SHP77 treated with DMSO at 0.1 percent for 48 hours (cell line): ENCODE measurements at regions not wholly inside any gene's neighbourhood (a gene's known extent, or its start where the extent isn't known, plus 50 kb on each side); places are given as distances from the start of the nearest gene placed in this dataset.

ENCODE experiments used
- DNase-seq: peaks from one replicate; lab custom pipeline; 2025; lab: John Stamatoyannopoulos, UW

DNA sequence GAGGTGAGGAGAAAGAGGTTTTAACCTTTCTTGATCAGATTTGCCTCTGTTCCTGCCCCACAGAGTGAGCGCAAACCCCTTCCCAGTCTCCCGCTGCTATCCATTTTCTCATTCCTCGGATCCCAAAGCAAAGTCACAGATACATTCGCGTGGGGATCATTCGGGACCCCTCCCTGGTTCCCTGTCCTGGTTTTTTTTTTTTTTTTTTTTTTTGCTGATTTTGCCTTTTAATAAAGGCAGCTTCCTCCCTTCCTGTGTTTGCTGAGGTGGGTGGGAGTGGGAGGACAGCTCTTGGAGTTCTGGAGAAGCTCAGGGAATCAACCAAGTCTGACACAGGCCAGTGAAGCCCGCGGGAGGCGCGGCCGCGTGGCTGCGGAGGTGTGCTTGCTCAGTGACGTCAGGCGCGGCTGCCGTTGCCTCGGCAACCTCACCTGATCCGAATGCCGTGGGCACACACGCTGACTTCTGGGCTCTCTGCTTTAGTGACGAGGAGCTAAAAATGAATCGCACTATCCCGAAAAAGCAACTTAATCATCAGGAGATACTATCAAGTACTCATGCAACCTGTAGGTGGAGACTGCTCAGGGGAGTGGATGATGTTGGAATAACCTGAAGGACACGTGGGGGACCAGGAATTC lies 106.4 kb downstream of the TBX19 start:
- DNase-seq: peak; percentile 49

DNA sequence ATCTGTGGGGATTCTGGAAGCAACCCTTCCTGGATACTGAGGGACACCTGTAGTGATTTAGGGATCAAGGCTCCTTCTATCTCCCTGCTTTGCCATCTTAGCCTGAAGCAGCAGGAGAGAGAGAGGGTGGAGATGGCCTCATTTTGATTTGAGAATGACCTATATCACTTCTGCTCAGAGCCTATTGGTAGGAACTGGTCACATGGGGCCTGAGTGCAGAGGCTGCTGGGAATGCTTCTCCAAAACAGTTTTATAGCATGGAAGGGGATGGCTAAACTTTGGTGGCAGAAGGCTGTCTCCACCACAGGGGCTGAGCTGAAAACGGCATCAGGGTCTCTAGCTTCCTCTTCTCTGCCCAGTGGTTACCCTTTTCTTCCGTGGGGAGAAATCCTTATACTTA lies 105.8 kb downstream of the TBX19 start:
- no peak for DNase-seq

DNA sequence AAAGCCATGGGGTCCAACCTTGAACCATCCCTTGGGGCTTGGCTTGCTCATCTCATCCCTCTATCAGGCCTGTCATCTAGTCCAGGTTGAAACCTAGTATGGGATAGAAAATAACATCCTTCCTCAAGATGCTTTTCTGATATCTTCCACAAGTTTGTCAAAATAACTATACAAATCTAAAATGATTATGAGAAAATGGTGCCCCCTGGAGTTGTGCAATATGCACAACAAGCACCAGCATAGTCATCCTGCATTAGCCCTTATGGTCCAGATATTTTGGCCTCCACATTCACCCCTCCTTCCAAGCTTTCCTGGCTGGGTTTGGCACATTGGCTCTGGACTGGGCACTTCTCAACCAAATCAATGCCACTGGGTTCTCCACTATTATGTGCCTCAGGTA lies 101.2 kb downstream of the TBX19 start:
- no peak for DNase-seq

DNA sequence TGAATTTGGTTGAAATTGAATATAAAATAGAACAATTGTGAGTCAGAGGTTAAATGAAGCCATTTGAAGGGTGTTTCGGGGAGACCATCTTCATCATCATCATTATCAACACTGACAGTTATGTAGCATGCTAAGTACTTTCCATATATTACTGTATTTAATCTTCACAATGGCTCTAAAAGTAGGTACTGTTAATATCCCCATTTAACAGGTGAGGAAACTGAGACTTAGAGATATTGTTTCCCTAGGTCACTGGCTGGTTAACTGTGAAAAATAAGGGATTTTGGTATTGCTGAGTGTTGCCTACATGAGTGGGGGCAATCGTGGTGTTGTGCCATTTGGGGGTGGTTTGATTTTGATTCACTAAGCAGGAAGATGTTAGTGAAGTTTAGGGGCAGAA lies 100.3 kb downstream of the TBX19 start:
- no peak for DNase-seq

DNA sequence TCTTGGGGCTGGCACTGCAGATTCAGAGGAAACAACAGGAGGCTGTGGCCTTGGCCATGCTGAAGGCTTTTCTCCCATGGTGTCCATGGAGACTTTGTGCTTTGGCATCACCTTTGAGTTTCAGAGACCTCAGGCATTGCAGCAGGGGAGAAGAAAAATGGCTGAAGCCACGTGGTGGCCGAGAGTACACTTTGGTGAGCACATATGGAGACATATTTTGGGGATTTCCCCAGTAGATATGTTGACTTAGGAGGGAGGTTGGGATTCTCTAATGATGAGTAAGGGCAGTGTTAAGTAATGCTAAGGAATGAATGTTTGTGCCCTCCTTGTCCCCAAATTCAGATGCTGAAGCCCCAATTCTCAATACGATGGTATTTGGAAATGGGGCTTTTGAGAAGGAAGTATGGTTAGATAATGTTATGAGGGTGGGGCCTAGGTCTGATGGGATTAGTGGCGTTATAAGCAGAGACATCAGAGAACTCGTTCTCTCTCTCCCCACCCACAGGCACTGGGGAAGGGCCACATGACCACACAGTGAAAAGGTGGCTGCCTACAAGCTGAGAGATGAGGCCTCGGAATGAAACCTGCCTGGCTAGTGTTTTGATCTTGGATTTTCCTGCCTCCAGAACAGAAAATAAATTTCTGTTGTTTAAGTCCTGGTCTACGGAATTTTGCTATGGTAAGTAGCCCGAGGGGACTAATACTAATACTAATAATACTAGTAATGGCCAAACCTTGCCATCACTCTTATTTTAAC lies 98.6 kb downstream of the TBX19 start:
- no peak for DNase-seq

DNA sequence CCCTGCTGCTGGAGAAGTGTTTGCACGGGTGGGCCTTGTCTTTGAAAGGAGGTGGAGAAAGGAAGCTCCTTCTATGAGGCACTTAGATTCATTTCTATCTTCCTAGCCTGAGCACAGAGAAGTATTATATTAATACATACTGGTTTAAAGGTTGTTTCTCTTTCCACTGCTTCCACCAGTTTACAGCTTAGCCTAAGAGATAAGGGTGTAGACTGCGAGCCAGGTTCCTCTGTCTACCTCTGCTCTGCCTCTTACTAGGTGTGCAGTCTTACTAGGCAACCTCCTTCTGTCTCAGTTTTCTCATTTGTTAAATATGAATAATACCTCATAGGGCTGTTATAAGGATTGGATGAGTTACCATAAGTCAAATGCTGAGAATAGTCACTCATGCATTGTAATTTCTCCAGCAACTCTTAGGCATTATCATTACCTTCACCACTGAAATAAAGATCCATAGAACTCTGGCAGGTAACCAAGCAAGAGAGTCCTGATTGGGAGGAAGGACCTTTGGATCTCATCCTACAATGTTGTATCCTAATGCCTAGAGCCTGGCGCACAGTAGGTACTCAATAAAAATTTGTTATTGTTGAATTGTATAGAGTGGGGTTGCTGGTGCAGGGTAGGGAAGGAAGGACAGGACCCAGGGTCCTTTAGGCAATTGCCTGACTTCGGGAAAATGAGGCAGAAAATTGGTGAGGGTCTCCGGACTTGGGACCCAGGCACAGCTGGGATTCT lies 95.1 kb downstream of the TBX19 start:
- DNase-seq: no peak

DNA sequence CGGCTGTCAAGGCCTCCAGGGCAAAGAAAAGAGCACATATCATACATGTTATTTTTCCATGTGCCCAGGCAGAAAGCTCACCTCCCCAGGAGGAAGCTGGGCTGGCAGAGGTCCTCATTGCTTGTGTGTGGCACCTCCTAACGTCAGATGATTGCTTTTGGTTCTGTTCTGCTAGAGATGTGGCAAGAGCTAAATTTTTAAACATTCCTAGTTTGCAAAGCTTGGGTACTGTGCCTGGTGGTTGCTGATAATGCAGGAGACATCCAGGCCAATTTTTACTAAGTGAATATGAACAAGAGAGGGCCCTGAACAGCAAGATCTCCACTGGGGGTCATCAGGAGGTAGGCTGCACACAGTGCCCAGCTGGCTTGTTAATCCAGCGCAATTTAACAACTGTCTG lies 93.9 kb downstream of the TBX19 start:
- DNase-seq: no peak

DNA sequence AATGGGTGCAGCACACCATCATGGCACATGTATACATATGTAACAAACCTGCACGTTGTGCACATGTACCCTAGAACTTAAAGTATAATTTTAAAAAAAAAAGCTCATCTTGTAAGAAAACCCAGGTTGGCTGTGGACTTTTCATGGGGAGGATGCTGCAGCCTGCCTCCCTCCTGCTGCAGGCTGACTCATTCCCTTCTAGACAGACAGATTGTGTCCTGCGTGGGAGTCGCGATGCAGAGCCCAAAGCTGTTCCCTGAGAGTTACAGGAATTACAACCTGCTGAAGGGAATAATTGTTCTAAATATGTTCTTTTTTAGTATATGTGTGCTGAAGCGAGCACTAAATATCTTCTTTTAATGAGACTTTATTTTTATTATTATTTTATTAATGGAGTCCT lies 93.2 kb downstream of the TBX19 start:
- no peak for DNase-seq

DNA sequence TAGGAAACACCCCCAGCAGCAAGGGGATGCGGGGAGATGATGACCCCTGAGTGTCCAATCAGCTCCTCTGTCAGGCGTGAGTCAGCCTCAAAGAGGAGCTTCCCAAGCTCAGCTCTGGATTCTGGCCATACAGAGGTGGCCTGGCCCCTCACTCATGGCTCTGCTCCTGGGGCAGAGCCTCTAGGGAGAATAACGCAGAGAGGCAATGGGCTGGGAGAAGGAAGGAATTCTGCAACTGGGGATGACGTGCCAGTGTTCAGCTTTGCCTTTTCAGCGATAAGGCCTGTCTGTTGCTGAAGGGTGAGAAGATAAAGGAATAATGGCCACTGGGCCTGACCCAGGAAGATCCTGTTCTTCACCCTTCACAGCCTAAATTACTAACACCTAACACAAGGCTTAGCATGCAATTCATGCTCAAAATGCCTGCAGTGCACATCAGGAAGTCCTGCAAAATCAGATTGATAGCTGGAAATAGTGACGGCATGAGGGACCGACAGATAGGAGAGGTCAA lies 92.2 kb downstream of the TBX19 start:
- DNase-seq: no peak

DNA sequence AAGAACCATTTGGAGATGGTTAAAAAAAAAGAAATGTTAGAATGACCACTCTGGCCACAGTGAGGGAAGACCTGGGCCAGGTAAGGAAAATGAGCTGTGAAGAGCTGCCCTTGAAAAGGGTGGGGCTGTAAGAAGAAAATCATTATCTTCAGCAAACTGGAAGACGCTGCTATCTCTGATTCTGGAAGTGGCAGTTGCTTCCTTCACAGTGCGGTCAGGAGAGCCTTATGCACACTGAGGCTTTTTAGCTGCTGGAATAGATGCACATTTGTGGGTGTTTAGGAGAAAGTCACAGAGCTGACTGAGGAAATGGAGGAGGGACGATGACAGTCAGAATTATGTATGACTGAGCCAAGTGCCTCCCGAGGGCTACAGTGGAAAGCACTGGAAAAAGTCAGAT lies 91.6 kb downstream of the TBX19 start:
- no peak for DNase-seq

DNA sequence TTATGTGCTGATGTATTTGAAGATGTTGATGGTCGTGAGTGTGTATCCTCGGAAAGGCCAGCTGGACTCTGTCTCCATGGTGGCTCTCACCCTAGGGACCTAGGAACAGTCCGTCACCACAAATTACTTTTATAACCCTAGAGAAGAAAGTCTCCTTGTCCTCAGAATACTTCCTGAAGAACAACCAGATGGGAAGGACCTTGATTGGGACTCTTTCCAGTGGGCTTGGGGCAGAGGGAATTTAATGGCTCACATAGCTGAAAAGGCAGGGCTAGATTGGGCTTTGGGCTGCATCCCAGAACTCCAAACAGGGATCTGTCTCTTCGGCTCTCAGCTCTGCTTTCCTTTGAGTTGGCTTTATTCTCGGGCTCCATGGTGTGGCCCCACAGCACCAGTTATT lies 90.8 kb downstream of the TBX19 start:
- DNase-seq: no peak

DNA sequence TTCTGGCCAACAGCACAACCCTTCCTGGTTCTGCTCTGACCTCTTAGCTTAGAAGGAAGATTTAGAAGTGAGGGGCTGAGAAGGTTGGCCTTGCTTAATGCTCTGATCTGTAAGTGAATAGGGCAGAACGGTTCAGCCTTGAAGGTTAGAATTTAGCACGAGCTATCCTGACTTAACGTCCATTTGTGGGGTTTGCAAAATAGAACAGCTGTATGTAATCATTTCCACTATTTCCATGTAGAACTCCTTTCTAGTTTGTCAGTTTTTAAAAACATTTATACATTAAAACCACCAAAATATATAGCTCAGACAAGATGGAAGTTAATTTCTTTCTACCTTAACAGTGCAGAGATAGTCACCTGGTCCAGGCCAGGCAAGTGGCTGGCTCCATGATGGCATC lies 89.9 kb downstream of the TBX19 start:
- no peak for DNase-seq

DNA sequence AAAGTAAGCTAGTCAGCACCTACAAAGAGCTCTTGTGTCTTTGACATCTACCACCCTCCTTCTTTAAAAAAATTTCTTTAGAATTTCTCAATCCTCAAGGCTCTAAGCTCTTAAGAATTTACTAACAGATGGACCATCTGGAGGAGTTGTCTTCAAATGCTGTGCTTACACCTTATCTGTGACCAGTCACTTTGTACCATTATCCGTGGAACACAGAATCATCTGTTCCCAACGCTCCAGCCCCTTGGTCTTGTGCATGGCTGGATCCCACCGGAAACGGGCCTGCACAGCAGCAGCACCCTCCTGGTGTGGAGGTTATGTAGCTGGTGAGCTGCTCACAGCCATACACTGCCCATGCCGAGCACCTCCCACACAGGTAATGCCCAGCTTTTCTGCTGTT lies 89.0 kb downstream of the TBX19 start:
- no peak for DNase-seq

DNA sequence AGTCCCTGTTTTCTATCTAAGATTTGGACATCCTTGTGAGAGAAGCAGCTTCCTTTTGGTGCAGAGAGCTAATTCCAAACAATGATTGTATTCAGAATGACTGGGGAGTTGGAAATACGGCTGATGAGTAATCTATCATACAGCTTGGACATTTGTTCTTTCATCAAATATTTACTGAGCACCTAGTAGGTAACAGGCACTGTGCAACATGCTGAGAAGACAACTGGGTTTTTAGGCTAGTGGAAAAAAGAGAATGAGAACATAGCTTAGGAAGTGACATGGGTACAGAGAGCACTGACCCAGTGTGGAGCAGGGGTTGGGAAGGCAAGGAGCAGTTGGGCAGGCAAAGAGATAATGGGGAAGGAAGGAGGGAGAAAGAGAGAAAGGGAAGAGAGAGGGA lies 87.5 kb downstream of the TBX19 start:
- no peak for DNase-seq

DNA sequence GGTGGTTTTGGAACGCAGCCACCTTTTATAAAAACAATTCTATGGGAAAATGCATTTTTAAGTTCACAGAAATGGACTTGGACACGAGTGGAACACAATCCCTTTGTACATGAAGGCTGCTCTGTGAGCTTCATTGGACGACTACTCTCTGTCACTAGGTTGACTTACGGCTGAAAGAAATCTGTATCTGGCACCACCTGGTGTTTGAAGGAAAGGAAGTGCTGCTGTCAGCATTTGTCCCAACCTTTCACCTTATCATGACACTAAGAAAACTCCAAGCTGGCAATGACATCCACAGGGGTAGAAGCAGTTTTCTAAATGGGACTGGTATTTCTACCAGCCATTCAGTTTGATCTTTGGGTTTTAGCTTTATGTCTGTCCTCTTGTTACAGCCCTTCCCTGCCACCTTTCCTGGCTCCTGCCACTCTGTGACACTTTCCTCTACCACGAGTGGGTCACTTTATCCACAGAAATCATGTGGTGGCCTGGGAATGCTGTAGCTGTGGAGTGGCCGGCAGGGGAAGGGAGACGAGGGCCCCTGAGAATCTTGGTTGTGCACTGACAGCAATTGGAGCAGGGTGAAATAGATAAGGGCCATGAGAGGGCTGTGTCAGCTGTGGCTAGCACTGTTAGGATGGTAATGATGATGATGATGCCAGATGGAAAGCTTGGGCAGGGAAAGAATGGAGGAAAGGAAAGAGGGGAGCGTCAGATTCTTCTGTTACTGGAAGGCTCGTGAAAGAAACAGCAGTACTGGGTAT lies 85.2 kb downstream of the TBX19 start:
- no peak for DNase-seq
